ENCODE measurements at regions not wholly inside any gene's neighbourhood (a gene's known extent, or its start where the extent isn't known, plus 50 kb on each side); places are given as distances from the start of the nearest gene placed in this dataset.

DNA sequence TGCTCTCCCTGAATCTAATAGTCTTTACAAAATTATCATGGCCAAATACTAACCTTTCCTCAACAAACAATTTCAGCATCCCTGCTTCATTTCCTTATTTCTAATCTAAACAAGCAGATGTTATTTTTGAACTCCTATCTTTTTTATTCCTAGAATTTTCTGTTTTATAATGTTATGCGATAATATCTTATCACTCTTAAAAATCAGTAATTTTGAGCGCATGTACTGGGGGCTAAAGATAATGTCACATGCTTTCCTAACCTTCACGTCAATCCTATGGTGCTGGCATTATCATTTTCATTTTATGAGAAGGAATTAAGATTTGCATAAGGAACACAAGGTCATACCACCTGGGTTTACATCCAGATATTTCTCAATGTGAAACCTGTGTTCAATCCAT lies 648.0 kb downstream of the BRINP1 start:
- no peak for TF ChIP-seq POLR2AphosphoS5 (IDR thresholded peaks at IDR 0.05; ENCODE audit: low read depth, low read length)
- TF ChIP-seq, protein P1, sequence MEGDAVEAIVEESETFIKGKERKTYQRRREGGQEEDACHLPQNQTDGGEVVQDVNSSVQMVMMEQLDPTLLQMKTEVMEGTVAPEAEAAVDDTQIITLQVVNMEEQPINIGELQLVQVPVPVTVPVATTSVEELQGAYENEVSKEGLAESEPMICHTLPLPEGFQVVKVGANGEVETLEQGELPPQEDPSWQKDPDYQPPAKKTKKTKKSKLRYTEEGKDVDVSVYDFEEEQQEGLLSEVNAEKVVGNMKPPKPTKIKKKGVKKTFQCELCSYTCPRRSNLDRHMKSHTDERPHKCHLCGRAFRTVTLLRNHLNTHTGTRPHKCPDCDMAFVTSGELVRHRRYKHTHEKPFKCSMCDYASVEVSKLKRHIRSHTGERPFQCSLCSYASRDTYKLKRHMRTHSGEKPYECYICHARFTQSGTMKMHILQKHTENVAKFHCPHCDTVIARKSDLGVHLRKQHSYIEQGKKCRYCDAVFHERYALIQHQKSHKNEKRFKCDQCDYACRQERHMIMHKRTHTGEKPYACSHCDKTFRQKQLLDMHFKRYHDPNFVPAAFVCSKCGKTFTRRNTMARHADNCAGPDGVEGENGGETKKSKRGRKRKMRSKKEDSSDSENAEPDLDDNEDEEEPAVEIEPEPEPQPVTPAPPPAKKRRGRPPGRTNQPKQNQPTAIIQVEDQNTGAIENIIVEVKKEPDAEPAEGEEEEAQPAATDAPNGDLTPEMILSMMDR (IDR thresholded peaks at IDR 0.05): no peak
- TF ChIP-seq REST (IDR thresholded peaks at IDR 0.05; ENCODE audit: insufficient read depth in 1 of 2, low read depth in 2 of 2, low read length in 1 of 2): no peak
- TF ChIP-seq SIN3A (IDR thresholded peaks at IDR 0.05; ENCODE audit: borderline replicate concordance, insufficient read depth, low read depth, low read length): no peak
- TF ChIP-seq TCF7L2 (IDR thresholded peaks at IDR 0.05; ENCODE audit: low read depth, low read length): no peak

All from Panc1 (cell line).